GM21619 (cell line): ENCODE measurements at regions not wholly inside any gene's neighbourhood (a gene's known extent, or its start where the extent isn't known, plus 50 kb on each side); places are given as distances from the start of the nearest gene placed in this dataset.

ENCODE experiments used
- ATAC-seq: cut with Tn5 transposase; IDR thresholded peaks from one replicate; pipeline ENCODE4 v1.9.1; 2021; ENCODE audit not compliant: unreplicated experiment

GRCh38 chr13:46947425-46948191 lies 50.8 kb upstream of the HTR2A start:
- no peak for ATAC-seq
